IgD-negative memory B cell (primary cell): ENCODE measurements at regions not wholly inside any gene's neighbourhood (a gene's known extent, or its start where the extent isn't known, plus 50 kb on each side); places are given as distances from the start of the nearest gene placed in this dataset.
"Not testable (repeated sequence)": the region's sequence is repeated elsewhere in the genome, so short reads cannot be mapped to it uniquely, and the experiment has no call there.

Source experiments
- H3K27ac Mint-ChIP-seq, 3 donors: one replicate each; pipeline ENCODE4 v1.8.0; 2020 to 2022; ENCODE audit warnings: mild to moderate bottlenecking in 3 of 3, mixed read lengths in 3 of 3, moderate library complexity in 1 of 3
- H3K27me3 Mint-ChIP-seq: one replicate; pipeline ENCODE4 v1.8.0; 2021; ENCODE audit warnings: mixed read lengths
- H3K36me3 Mint-ChIP-seq: one replicate; pipeline ENCODE4 v1.8.0; 2020; ENCODE audit warnings: mild to moderate bottlenecking, mixed read lengths
- H3K4me1 Mint-ChIP-seq, 3 donors: one replicate each; pipeline ENCODE4 v1.8.0; 2020 to 2022; ENCODE audit warnings: mixed read lengths in 3 of 3, mild to moderate bottlenecking in 1 of 3
- H3K4me3 Mint-ChIP-seq, 4 donors: one replicate each; pipeline ENCODE4 v1.8.0; 2020 to 2022; ENCODE audit warnings: mild to moderate bottlenecking in 4 of 4, mixed read lengths in 4 of 4, moderate library complexity in 3 of 4
- H3K9me3 Mint-ChIP-seq, 3 donors: one replicate each; pipeline ENCODE4 v1.8.0; 2020 to 2021; ENCODE audit warnings: mixed read lengths in 3 of 3, mild to moderate bottlenecking in 1 of 3

DNA sequence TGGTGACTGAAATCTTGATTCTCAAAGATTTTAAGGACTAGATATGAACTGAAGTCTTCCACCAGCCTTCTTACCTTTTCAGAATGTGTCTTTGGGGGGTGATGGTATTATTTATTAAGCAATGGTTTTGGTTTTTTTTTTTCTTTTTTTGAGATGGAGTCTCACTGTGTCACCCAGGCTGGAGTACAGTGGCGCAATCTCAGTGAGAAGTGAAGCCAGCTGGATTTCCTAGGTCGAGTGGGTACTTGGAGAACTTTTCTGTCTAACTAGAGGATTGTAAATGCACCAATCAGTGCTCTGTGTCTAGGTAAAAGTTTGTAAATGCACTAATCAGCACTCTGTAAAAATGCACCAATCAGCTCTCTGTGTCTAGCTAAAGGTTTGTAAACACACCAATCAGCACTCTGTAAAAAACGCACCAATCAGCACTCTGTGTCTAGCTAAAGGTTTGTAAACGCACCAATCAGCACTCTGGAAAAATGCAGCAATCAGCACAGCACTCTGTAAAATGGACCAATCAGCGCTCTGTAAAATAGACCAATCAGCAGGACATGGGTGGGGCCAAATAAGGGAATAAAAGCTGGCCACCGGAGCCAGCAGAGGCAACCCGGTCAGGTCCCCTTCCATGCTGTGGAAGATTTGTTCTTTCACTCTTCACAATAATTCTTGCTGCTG is 97.1 kb downstream of the COPRS start:
- not testable (repeated sequence) for H3K4me1 Mint-ChIP-seq, H3K9me3 Mint-ChIP-seq, H3K27ac Mint-ChIP-seq, H3K4me3 Mint-ChIP-seq, H3K36me3 Mint-ChIP-seq, H3K27me3 Mint-ChIP-seq

DNA sequence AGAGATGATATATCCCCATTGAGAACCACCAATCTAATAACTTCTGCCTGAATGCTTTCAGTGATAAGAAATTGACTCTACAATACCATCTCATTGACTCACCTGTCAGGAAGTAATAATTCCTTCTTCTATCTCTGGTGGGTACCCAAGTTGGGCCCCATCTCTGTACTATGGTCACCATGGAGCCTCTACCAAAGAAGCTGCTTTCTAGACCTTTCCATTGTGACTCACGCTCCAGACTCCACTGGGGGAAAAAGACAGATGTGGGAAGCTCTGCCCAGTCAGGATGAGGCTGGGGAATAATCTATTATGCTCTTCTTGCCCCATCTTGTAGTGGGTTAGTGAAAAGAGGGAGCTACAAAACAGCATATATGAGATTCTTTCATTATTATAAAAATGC is 100.4 kb downstream of the COPRS start:
- Mint-ChIP-seq H3K4me1 (no peaks in the 10 kb centered on the region), H3K4me3 (no peak overlapping the region), H3K27me3 (peaks cover 4% of the 10 kb centered on the region), H3K9me3 (peaks cover 0 to 5% (median 1%) of the 10 kb centered on the region in 3 donors), H3K36me3 (no peaks in the 10 kb centered on the region), H3K27ac (no peak overlapping the region)

- H3K27me3 Mint-ChIP-seq, result peaks cover 4% of the 10 kb centered on the region
- H3K4me1 Mint-ChIP-seq, result no peaks in the 10 kb centered on the region
- H3K36me3 Mint-ChIP-seq, result no peaks in the 10 kb centered on the region
- H3K4me3 Mint-ChIP-seq, result peak overlapping the region in 1 of 4 donors; percentile 16
- H3K27ac Mint-ChIP-seq, result no peak overlapping the region
- peaks cover 0 to 5% (median under 1%) of the 10 kb centered on the region in 3 donors for H3K9me3 Mint-ChIP-seq
Measured at GRCh38 chr17:31757097-31757496, 101.9 kb downstream of the COPRS start.

- Mint-ChIP-seq H3K4me3 (no peak overlapping the region), H3K4me1 (no peaks in the 10 kb centered on the region), H3K36me3 (no peaks in the 10 kb centered on the region), H3K27ac (no peak overlapping the region), H3K9me3 (no peaks in the 10 kb centered on the region), H3K27me3 (no peaks in the 10 kb centered on the region)
Measured at GRCh38 chr17:31754239-31754945, 104.7 kb downstream of the COPRS start.

GRCh38 chr17:31753011-31753410 is 106.0 kb downstream of the COPRS start:
- Mint-ChIP-seq H3K27me3 (no peaks in the 10 kb centered on the region), H3K27ac (no peak overlapping the region), H3K9me3 (no peaks in the 10 kb centered on the region), H3K4me3 (no peak overlapping the region), H3K36me3 (no peaks in the 10 kb centered on the region), H3K4me1 (no peaks in the 10 kb centered on the region)

GRCh38 chr17:31752584-31752983 is 106.5 kb downstream of the COPRS start:
- Mint-ChIP-seq H3K27ac (peak overlapping the region in 1 of 3 donors; percentile 50), H3K36me3 (no peaks in the 10 kb centered on the region), H3K4me3 (no peak overlapping the region), H3K4me1 (no peaks in the 10 kb centered on the region), H3K9me3 (no peaks in the 10 kb centered on the region), H3K27me3 (no peaks in the 10 kb centered on the region)

DNA sequence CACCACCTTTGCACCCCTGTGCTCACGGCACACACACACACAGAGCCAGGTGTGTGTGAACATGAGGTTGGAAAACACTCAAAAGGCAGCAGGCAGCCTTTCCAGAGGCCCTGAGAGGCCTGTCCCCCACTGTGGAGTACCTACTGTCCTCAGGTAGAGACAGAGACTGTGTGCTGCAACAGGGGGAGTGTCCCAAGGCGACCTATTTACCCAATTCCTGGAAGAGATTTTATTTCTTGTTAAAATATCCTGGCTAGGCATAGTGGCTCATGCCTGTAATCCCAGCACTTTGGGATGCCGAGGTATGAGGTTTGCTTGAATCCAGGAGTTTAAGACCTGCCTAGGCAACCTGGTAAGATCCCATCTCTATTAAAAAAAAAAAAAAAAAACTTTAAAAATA is 108.5 kb downstream of the COPRS start:
- H3K27ac Mint-ChIP-seq, result no peak overlapping the region
- H3K27me3 Mint-ChIP-seq, result peaks cover 5% of the 10 kb centered on the region
- no peaks in the 10 kb centered on the region for H3K36me3 Mint-ChIP-seq
- no peaks in the 10 kb centered on the region for H3K4me1 Mint-ChIP-seq
- H3K9me3 Mint-ChIP-seq, result no peaks in the 10 kb centered on the region
- no peak overlapping the region for H3K4me3 Mint-ChIP-seq

DNA sequence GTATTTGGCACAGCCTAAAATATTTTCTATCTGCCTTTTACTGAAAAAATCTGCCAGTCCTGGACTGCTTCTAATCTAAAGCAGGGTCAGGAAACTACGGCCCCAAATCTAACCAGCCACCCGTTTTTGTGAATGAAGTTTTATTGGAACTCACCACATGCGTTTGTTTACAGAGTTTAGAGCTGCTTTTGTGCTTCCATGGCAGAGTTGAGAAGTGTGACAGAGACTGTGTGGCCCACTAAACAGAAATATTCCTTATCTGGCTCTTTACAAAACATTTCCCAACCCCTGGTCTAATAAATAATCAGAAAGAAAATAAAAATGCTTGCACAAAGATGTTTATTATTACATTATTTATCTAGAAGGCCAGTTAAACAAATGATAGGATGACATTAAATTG is 110.2 kb downstream of the COPRS start:
- no peak overlapping the region for H3K27ac Mint-ChIP-seq
- peaks cover 9% of the 10 kb centered on the region for H3K27me3 Mint-ChIP-seq
- H3K9me3 Mint-ChIP-seq, result no peaks in the 10 kb centered on the region
- no peaks in the 10 kb centered on the region for H3K36me3 Mint-ChIP-seq
- peaks cover 0 to 2% (median under 1%) of the 10 kb centered on the region in 3 donors for H3K4me1 Mint-ChIP-seq
- no peak overlapping the region for H3K4me3 Mint-ChIP-seq

DNA sequence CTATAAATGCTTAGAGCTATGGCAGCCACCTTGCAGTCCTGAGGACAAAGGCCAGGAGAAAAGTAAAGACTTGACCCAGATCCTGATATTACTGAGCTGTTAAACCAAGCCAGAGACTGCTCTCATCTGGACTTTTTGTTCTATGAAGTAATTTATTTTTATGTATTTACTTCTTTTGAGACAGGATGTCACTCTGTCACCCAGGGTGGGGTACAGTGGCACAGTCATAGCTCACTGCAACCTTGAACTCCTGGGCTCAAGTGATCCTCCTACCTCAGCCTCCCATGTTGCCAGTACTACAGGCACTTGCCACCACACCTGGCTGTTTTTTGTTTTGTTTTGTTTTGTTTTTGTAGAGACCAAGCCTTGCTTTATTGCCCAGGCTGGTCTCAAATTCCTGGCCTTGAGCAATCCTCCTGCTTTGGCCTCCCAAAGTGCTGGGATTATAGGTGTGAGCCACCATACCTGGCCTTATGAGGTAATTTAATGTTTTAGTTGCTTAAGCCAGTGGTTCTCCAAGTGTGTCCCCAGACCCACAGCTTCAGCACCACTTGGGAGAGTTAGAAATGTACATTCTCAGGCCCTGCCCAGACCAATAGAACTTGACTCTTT is 112.1 kb downstream of the COPRS start:
- H3K9me3 Mint-ChIP-seq, result no peaks in the 10 kb centered on the region
- H3K27ac Mint-ChIP-seq, result peak overlapping the region in 1 of 3 donors; percentile 71
- peaks cover 0 to 3% (median 2%) of the 10 kb centered on the region in 3 donors for H3K4me1 Mint-ChIP-seq
- H3K27me3 Mint-ChIP-seq, result peaks cover 9% of the 10 kb centered on the region
- H3K4me3 Mint-ChIP-seq, result no peak overlapping the region
- no peaks in the 10 kb centered on the region for H3K36me3 Mint-ChIP-seq

- Mint-ChIP-seq H3K4me1 (peaks cover 0 to 3% (median 2%) of the 10 kb centered on the region in 3 donors), H3K4me3 (no peak overlapping the region), H3K9me3 (no peaks in the 10 kb centered on the region), H3K27ac (no peak overlapping the region), H3K36me3 (no peaks in the 10 kb centered on the region), H3K27me3 (peaks cover 11% of the 10 kb centered on the region)
Measured at GRCh38 chr17:31745964-31746600, 113.0 kb downstream of the COPRS start.

- Mint-ChIP-seq H3K27ac (peak overlapping the region in 1 of 3 donors; percentile 1), H3K4me3 (no peak overlapping the region), H3K4me1 (peaks cover 0 to 3% (median 2%) of the 10 kb centered on the region in 3 donors), H3K9me3 (no peaks in the 10 kb centered on the region), H3K36me3 (no peaks in the 10 kb centered on the region), H3K27me3 (peaks cover 11% of the 10 kb centered on the region)
Measured at GRCh38 chr17:31744511-31744951, 114.5 kb downstream of the COPRS start.

DNA sequence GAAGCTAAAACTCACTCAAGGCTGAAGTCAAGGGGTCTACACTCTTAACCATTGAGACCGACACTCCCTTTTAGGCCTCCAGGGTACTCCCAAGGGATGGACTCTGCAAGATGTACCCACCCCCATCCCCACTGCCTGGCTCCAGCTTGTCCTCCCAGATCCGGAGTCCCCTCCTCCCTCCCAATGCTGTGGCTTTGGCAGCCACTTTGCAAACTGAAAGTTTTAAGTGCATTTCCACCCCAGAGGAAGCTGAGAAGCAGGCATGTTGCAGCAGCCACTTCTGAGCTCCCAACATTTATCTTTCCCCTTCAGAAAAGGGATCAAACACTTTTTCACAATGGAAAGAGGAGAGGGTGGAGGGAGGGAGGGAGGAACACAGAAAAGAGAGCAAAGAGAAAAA is 115.2 kb downstream of the COPRS start:
- peak overlapping the region in 1 of 3 donors; percentile 1 for H3K27ac Mint-ChIP-seq
- H3K4me3 Mint-ChIP-seq, result no peak overlapping the region
- H3K9me3 Mint-ChIP-seq, result no peaks in the 10 kb centered on the region
- H3K36me3 Mint-ChIP-seq, result no peaks in the 10 kb centered on the region
- H3K4me1 Mint-ChIP-seq, result peaks cover 0 to 3% (median 2%) of the 10 kb centered on the region in 3 donors
- H3K27me3 Mint-ChIP-seq, result peaks cover 11% of the 10 kb centered on the region

DNA sequence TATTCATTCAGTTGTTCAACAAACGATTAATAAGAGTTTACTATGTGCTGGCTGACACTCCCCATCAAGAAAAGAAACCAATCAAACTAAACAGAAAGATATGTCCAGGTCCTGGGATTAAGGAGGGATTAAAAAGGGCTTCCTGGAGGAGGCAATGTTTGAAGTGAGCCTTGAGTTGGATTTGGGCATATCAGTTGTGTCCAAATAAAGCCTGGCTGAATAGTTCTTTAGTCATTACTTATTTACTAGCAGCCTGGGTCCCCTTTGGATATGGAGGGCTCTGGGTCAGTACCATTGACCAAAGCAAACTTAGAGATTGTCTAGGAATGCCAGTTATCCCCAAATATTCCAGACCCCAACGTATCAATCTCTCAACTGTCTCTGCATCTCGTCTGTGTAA is 117.7 kb downstream of the COPRS start:
- Mint-ChIP-seq H3K9me3 (peaks cover 0 to 3% (median 2%) of the 10 kb centered on the region in 3 donors), H3K4me1 (peaks cover 0 to 3% (median 2%) of the 10 kb centered on the region in 3 donors), H3K36me3 (peaks cover 3% of the 10 kb centered on the region), H3K4me3 (no peak overlapping the region), H3K27ac (no peak overlapping the region), H3K27me3 (peaks cover 12% of the 10 kb centered on the region)

DNA sequence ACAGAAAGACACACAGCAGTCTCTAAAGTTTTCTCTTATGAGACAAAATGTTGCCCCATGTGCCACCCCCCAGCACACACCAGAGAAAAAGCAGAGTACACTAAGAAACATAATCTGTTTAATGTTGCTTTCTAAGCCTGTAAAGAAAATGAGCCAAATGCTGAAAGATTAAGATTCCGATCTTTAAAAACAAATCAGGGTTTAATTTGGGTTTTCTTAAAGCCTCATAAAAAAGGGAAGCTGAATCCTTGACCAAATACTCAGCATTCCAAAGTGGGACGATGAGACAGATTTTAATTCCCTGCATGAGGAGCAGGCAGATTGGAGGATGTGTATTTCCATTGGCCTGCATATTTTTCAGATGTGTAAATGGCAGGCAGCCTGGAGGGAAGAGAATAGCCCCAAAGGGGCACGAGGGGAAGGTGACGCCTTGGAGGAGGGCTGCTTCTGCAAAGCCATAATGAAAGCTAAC is 118.4 kb downstream of the COPRS start:
- Mint-ChIP-seq H3K36me3 (peaks cover 3% of the 10 kb centered on the region), H3K27me3 (peaks cover 7% of the 10 kb centered on the region), H3K4me3 (no peak overlapping the region), H3K9me3 (peaks cover 0 to 3% (median 2%) of the 10 kb centered on the region in 3 donors), H3K4me1 (peaks cover 0 to 3% (median 2%) of the 10 kb centered on the region in 3 donors), H3K27ac (no peak overlapping the region)
